ENCODE measurements at regions not wholly inside any gene's neighbourhood (a gene's known extent, or its start where the extent isn't known, plus 50 kb on each side); places are given as distances from the start of the nearest gene placed in this dataset.

DNA sequence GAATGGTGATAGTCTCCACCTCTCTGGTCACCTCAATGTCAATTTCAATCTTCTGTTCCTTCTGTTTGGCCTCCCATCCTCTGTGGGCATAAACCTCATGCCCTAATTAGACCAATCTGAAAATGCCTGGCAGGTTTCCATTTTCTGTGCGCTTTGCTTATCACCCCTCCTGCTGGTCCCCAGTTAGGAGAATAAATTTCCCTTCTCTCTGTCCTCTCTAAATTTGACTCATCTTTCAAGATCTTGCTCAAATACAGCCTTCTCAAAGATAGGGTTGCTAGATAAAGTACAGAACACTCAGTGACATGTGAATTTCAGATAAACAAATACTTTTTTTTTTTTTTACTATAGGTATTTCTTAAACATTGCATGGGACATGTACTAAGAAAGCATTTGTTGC lies 69.4 kb upstream of the CD180 start:
- no peak overlapping the region for H3K4ac ChIP-seq (ENCODE audit: low read depth, low read length)
- H3K27me3 Mint-ChIP-seq (ENCODE audit: low read depth), result no peaks in the 10 kb centered on the region
- no peak overlapping the region for H3K4me2 ChIP-seq (ENCODE audit: insufficient read depth, insufficient read length, low read length)
- H4K20me1 ChIP-seq (ENCODE audit: control insufficient read depth, insufficient read depth, insufficient read length), result no peaks in the 10 kb centered on the region
- no peak overlapping the region for H3K9ac ChIP-seq (ENCODE audit: extremely low read depth, insufficient read length, low read length)
- no peak overlapping the region for H4K5ac ChIP-seq (ENCODE audit: insufficient read length, low read depth, low read length)
- no peaks in the 10 kb centered on the region for H3K4me1 Mint-ChIP-seq
- no peak overlapping the region for H3K4me3 Mint-ChIP-seq
- H3K79me1 ChIP-seq (ENCODE audit: insufficient read depth, low read depth, low read length, poor library complexity, severe bottlenecking), result no peaks in the 10 kb centered on the region
- H3K27me3 ChIP-seq (ENCODE audit: insufficient read depth, low read length), result no peaks in the 10 kb centered on the region
- H2BK5ac ChIP-seq (ENCODE audit: insufficient read length, low read length), result no peak overlapping the region
- H3K36me3 Mint-ChIP-seq (ENCODE audit: insufficient read depth in 1 of 3, low read depth in 3 of 3), result no peaks in the 10 kb centered on the region
- H3K9me3 Mint-ChIP-seq, result peaks cover 0 to 4% of the 10 kb centered on the region in 2 experiments; a peak in 1 of 5 replicates
- WGBS (ENCODE audit: extremely low coverage, insufficient read length, low lambda C conversion rate), result no CpG with 5 or more reads among the region's 1 CpG
- no peak overlapping the region for H3K56ac ChIP-seq (ENCODE audit: insufficient read length, low read depth, low read length)
- no peak overlapping the region for H2AFZ ChIP-seq (ENCODE audit: low read length)
- no peak overlapping the region for H2BK12ac ChIP-seq (ENCODE audit: insufficient read length, low read depth, low read length)
- H3K27ac ChIP-seq (ENCODE audit: insufficient read length, low read depth, low read length), result no peak overlapping the region
- TF ChIP-seq, protein P1, sequence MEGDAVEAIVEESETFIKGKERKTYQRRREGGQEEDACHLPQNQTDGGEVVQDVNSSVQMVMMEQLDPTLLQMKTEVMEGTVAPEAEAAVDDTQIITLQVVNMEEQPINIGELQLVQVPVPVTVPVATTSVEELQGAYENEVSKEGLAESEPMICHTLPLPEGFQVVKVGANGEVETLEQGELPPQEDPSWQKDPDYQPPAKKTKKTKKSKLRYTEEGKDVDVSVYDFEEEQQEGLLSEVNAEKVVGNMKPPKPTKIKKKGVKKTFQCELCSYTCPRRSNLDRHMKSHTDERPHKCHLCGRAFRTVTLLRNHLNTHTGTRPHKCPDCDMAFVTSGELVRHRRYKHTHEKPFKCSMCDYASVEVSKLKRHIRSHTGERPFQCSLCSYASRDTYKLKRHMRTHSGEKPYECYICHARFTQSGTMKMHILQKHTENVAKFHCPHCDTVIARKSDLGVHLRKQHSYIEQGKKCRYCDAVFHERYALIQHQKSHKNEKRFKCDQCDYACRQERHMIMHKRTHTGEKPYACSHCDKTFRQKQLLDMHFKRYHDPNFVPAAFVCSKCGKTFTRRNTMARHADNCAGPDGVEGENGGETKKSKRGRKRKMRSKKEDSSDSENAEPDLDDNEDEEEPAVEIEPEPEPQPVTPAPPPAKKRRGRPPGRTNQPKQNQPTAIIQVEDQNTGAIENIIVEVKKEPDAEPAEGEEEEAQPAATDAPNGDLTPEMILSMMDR (conservative IDR thresholded peaks at IDR 0.05), result no peak
- no peaks in the 10 kb centered on the region for H3K79me2 ChIP-seq (ENCODE audit: insufficient read depth, low read length)
- H2BK15ac ChIP-seq (ENCODE audit: low read depth, low read length), result no peak overlapping the region
- DNase-seq, result no peak
- H2AK5ac ChIP-seq (ENCODE audit: insufficient read length, low read length), result no peak overlapping the region
- H3K23ac ChIP-seq (ENCODE audit: insufficient read length, low read depth, low read length), result no peak overlapping the region
- H2BK20ac ChIP-seq (ENCODE audit: low read depth, low read length, poor library complexity, severe bottlenecking), result no peak overlapping the region
- no peaks in the 10 kb centered on the region for H3K9me3 ChIP-seq (ENCODE audit: control insufficient read depth, low read depth, low read length)
- H3K18ac ChIP-seq (ENCODE audit: insufficient read length, low read depth, low read length), result no peak overlapping the region
- no peak overlapping the region for H3T11ph ChIP-seq (ENCODE audit: low read length)
- no peak overlapping the region for H4K91ac ChIP-seq (ENCODE audit: insufficient read length, low read depth, low read length)
- no peak overlapping the region for H3K27ac Mint-ChIP-seq
- no peaks in the 10 kb centered on the region for H3K4me1 ChIP-seq (ENCODE audit: insufficient read depth, low read length)
- H4K8ac ChIP-seq (replicated peaks; ENCODE audit: insufficient read length, low read depth, low read length), result no peak overlapping the region
- H3K23me2 ChIP-seq (ENCODE audit: insufficient read length, low read depth, low read length, poor library complexity, severe bottlenecking), result no peaks in the 10 kb centered on the region
- H3K14ac ChIP-seq (ENCODE audit: insufficient read depth, low read length), result no peak overlapping the region
- H2BK120ac ChIP-seq (ENCODE audit: low read depth, low read length, poor library complexity, severe bottlenecking), result no peak overlapping the region
